HEK293 (cell line): ENCODE measurements at regions not wholly inside any gene's neighbourhood (a gene's known extent, or its start where the extent isn't known, plus 50 kb on each side); places are given as distances from the start of the nearest gene placed in this dataset.

ENCODE experiments used
- CTCF ChIA-PET: fragments of 350-600 bp; formaldehyde crosslinking; extraction: SDS; loops from one replicate; lab custom pipeline; 2021; ENCODE audit warnings: antibody characterized with exemption; lab: Yijun Ruan, JAX
- POLR2A ChIA-PET: fragments of 300-600 bp; formaldehyde crosslinking; extraction: SDS; loops from one replicate; lab custom pipeline; 2020; ENCODE audit warnings: antibody characterized with exemption, inconsistent platforms; lab: Yijun Ruan, JAX
- H3K27ac ChIP-seq: fragments of 200-500 bp; sonication (Bioruptor generic); 2 replicates; pipeline ENCODE4 v1.5.1; 2014; ENCODE audit warnings: low read depth, low read length, control low read depth, inconsistent platforms; ENCODE audit errors: extremely low read depth
- H3K36me3 ChIP-seq, 2 experiments: fragments of 200-500 bp in 1 of 2; sonication (Bioruptor generic) in 1 of 2; 1 replicate in 1 of 2; 2 replicates in 1 of 2; pipeline ENCODE4 v1.5.1; 2014 to 2017; ENCODE audit warnings: inconsistent platforms in 2 of 2, low read length in 2 of 2; ENCODE audit not compliant: control insufficient read depth in 2 of 2, insufficient read depth in 1 of 2
- H3K4me1 ChIP-seq: fragments of 200-500 bp; sonication (Bioruptor generic); 2 replicates; pipeline ENCODE4 v1.5.1; 2014; ENCODE audit warnings: mild to moderate bottlenecking, low read length, inconsistent platforms; ENCODE audit not compliant: control insufficient read depth, insufficient read depth
- H3K4me3 ChIP-seq: 2 replicates; pipeline ENCODE4 v1.5.1; 2011; ENCODE audit warnings: low read depth, mild to moderate bottlenecking, control low read depth, low read length, moderate library complexity
- H3K9me3 ChIP-seq: fragments of 200-500 bp; sonication (Bioruptor generic); 2 replicates; pipeline ENCODE4 v1.5.1; 2014; ENCODE audit warnings: low read depth, low read length, inconsistent platforms; ENCODE audit not compliant: control insufficient read depth, insufficient read depth
- PRDM4 ChIP-seq: fragments of 450-650 bp; formaldehyde crosslinking; IDR thresholded peaks from 2 replicates; pipeline ENCODE4 v1.5.1; 2017; ENCODE audit warnings: missing biosample characterization, missing genetic modification characterization
- REST ChIP-seq: fragments of 450-650 bp; formaldehyde crosslinking; IDR thresholded peaks from 2 replicates; pipeline ENCODE4 v1.5.1; 2016; ENCODE audit warnings: missing biosample characterization, missing genetic modification characterization
- SETDB1 ChIP-seq: IDR thresholded peaks from one replicate; pipeline ENCODE4 v1.6.1; 2017; ENCODE audit warnings: mild to moderate bottlenecking, low read length, moderate library complexity, mixed read lengths; ENCODE audit not compliant: insufficient read length
- TRIM28 ChIP-seq: IDR thresholded peaks from 2 replicates; pipeline ENCODE4 v1.6.1; 2011; ENCODE audit warnings: low read length, control low read depth, borderline replicate concordance
- TSHZ1 ChIP-seq: fragments of 450-650 bp; formaldehyde crosslinking; IDR thresholded peaks from 2 replicates; pipeline ENCODE4 v1.5.1; 2016; ENCODE audit warnings: missing biosample characterization, missing genetic modification characterization, borderline replicate concordance
- ZBTB20 ChIP-seq: fragments of 450-650 bp; formaldehyde crosslinking; IDR thresholded peaks from 2 replicates; pipeline ENCODE4 v1.5.1; 2016; ENCODE audit warnings: missing biosample characterization, missing genetic modification characterization
- ZBTB26 ChIP-seq: fragments of 450-650 bp; formaldehyde crosslinking; optimal IDR thresholded peaks from 2 replicates; pipeline ENCODE3; 2016; ENCODE audit warnings: missing biosample characterization, mild to moderate bottlenecking, missing genetic modification characterization
- ZBTB49 ChIP-seq: fragments of 450-650 bp; formaldehyde crosslinking; IDR thresholded peaks from 2 replicates; pipeline ENCODE4 v1.5.1; 2016; ENCODE audit warnings: missing biosample characterization, missing genetic modification characterization, low read depth
- ZNF121 ChIP-seq: fragments of 450-650 bp; formaldehyde crosslinking; IDR thresholded peaks from 2 replicates; pipeline ENCODE4 v1.5.1; 2016; ENCODE audit warnings: missing biosample characterization, missing genetic modification characterization
- ZNF24 ChIP-seq: fragments of 450-650 bp; formaldehyde crosslinking; IDR thresholded peaks from 2 replicates; pipeline ENCODE4 v1.5.1; 2016; ENCODE audit warnings: missing biosample characterization, missing genetic modification characterization
- ZNF433 ChIP-seq: fragments of 450-650 bp; formaldehyde crosslinking; IDR thresholded peaks from 2 replicates; pipeline ENCODE4 v1.5.1; 2016; ENCODE audit warnings: missing biosample characterization, missing genetic modification characterization, low read depth
- ZNF529 ChIP-seq: fragments of 450-650 bp; formaldehyde crosslinking; IDR thresholded peaks from 2 replicates; pipeline ENCODE4 v1.5.1; 2017; ENCODE audit warnings: missing genetic modification characterization, missing biosample characterization; ENCODE audit not compliant: insufficient replicate concordance
- ZNF549 ChIP-seq: fragments of 450-650 bp; IDR thresholded peaks from 2 replicates; pipeline ENCODE4 v1.5.1; 2018; ENCODE audit warnings: missing biosample characterization, missing genetic modification characterization, mild to moderate bottlenecking, inconsistent platforms, moderate library complexity
- ZNF561 ChIP-seq: fragments of 450-650 bp; IDR thresholded peaks from 2 replicates; pipeline ENCODE4 v1.5.1; 2018; ENCODE audit warnings: missing biosample characterization, missing genetic modification characterization, borderline replicate concordance
- ZNF623 ChIP-seq: fragments of 450-650 bp; formaldehyde crosslinking; IDR thresholded peaks from 2 replicates; pipeline ENCODE4 v1.5.1; 2016; ENCODE audit warnings: missing biosample characterization, missing genetic modification characterization
- ZNF626 ChIP-seq: fragments of 450-650 bp; sonication (Bioruptor Pico); formaldehyde crosslinking; IDR thresholded peaks from 2 replicates; pipeline ENCODE4 v1.5.1; 2018; ENCODE audit warnings: missing biosample characterization, missing genetic modification characterization, inconsistent platforms
- ZNF791 ChIP-seq: fragments of 450-650 bp; formaldehyde crosslinking; IDR thresholded peaks from 2 replicates; pipeline ENCODE4 v1.5.1; 2016; ENCODE audit warnings: missing biosample characterization, missing genetic modification characterization

GRCh38 chr12:65705380-65705876 is 118.9 kb upstream of the HMGA2 start:
- TF ChIP-seq ZNF24 (tag by site-specific recombination) (no peak), ZNF121 (tag by site-specific recombination) (no peak), REST (tag by site-specific recombination) (no peak), TRIM28 (peak; percentile 89), ZNF626 (tag by site-specific recombination) (0 out of 2 replicates have a peak, but pooled peaks have one; percentile 63), ZNF433 (tag by site-specific recombination) (no peak), ZNF791 (tag by site-specific recombination) (peak; percentile 96), TSHZ1 (tag by site-specific recombination) (no peak), ZNF623 (tag by site-specific recombination) (no peak), ZNF561 (tag by site-specific recombination) (no peak), PRDM4 (tag by site-specific recombination) (no peak), ZBTB26 (no peak), ZBTB20 (tag by site-specific recombination) (no peak), ZNF549 (tag by site-specific recombination) (peak; percentile 48; the same call in 1 of the 2 replicates), SETDB1 (peak; percentile 98), ZNF529 (tag by site-specific recombination) (no peak), ZBTB49 (tag by site-specific recombination) (no peak)
- POLR2A ChIA-PET = no interaction called here
- H3K4me3 ChIP-seq = no peak overlapping the region
- H3K9me3 ChIP-seq = no peaks in the 10 kb centered on the region
- CTCF ChIA-PET = interaction anchor here (0.6 kb wide), 4 partner anchors 44 to 285 kb away, joined by 3 to 4 read pairs (median 4); no protein-coding TSS in a partner anchor
- H3K36me3 ChIP-seq = no peaks in the 10 kb centered on the region
- H3K4me1 ChIP-seq = no peaks in the 10 kb centered on the region; the same call in 1 of the 2 replicates
- no peak overlapping the region for H3K27ac ChIP-seq
